KG1 (cell line): ENCODE measurements at regions not wholly inside any gene's neighbourhood (a gene's known extent, or its start where the extent isn't known, plus 50 kb on each side); places are given as distances from the start of the nearest gene placed in this dataset.

Experiments
- DNase-seq: peaks from one replicate; lab custom pipeline; 2025; lab: John Stamatoyannopoulos, UW

- DNase-seq, result no peak
Observed at GRCh38 chr14:44712024-44712815, 205.1 kb upstream of the FSCB start.

- DNase-seq, result no peak
Observed at GRCh38 chr14:44701563-44702263, 194.6 kb upstream of the FSCB start.

- no peak for DNase-seq
Observed at GRCh38 chr14:44700694-44701093, 193.6 kb upstream of the FSCB start.

- DNase-seq, result no peak
Observed at GRCh38 chr14:44700184-44700583, 193.1 kb upstream of the FSCB start.

- DNase-seq, result no peak
Observed at GRCh38 chr14:44699391-44699790, 192.3 kb upstream of the FSCB start.

GRCh38 chr14:44669496-44669895, 162.4 kb upstream of the FSCB start:
- DNase-seq, result no peak

- DNase-seq, result no peak
Observed at GRCh38 chr14:44663136-44663535, 156.1 kb upstream of the FSCB start.

GRCh38 chr14:44662250-44662891, 155.3 kb upstream of the FSCB start:
- DNase-seq, result no peak

GRCh38 chr14:44658389-44658696, 151.3 kb upstream of the FSCB start:
- DNase-seq, result no peak

GRCh38 chr14:44657696-44658388, 150.8 kb upstream of the FSCB start:
- DNase-seq, result no peak

- DNase-seq, result no peak
Observed at GRCh38 chr14:44657203-44657602, 150.1 kb upstream of the FSCB start.

GRCh38 chr14:44654591-44654990, 147.5 kb upstream of the FSCB start:
- no peak for DNase-seq

GRCh38 chr14:44653641-44654040, 146.6 kb upstream of the FSCB start:
- no peak for DNase-seq

GRCh38 chr14:44652640-44653039, 145.6 kb upstream of the FSCB start:
- no peak for DNase-seq

GRCh38 chr14:44649061-44649460, 142.0 kb upstream of the FSCB start:
- no peak for DNase-seq

- DNase-seq, result no peak
Observed at GRCh38 chr14:44640416-44640815, 133.3 kb upstream of the FSCB start.

- no peak for DNase-seq
Observed at GRCh38 chr14:44639781-44640385, 132.8 kb upstream of the FSCB start.

GRCh38 chr14:44634692-44635091, 127.6 kb upstream of the FSCB start:
- no peak for DNase-seq

GRCh38 chr14:44626423-44626822, 119.3 kb upstream of the FSCB start:
- no peak for DNase-seq

GRCh38 chr14:44625098-44625497, 118.0 kb upstream of the FSCB start:
- no peak for DNase-seq

GRCh38 chr14:44620121-44621019, 113.3 kb upstream of the FSCB start:
- no peak for DNase-seq
